Activated CD8-positive, alpha-beta memory T cell treated with anti-CD3 and anti-CD28 coated beads, Interleukin-2, amount 10 ng/mL, durations not matched to agents 7 days and 5 days (primary cell): ENCODE measurements at regions not wholly inside any gene's neighbourhood (a gene's known extent, or its start where the extent isn't known, plus 50 kb on each side); places are given as distances from the start of the nearest gene placed in this dataset.

Experiments used
- ATAC-seq: fragments of 150-1000 bp; cut with Tn5 transposase; one replicate; pipeline ENCODE4 v1.10.0; 2021; ENCODE audit warnings: moderate library complexity
- CTCF ChIA-PET: fragments of 350-600 bp; sonication (Branson Sonifier 250); formaldehyde crosslinking; loops from one replicate; lab custom pipeline; 2021; ENCODE audit warnings: antibody characterized with exemption; lab: Charles Lee
- DNase-seq: peaks from one replicate; pipeline ENCODE4 v3.0.0-alpha.2; 2020
- H3K27ac Mint-ChIP-seq: one replicate; pipeline ENCODE4 v1.8.0; 2021; ENCODE audit warnings: mild to moderate bottlenecking, mixed read lengths
- H3K27me3 Mint-ChIP-seq: one replicate; pipeline ENCODE4 v1.8.0; 2021; ENCODE audit warnings: mixed read lengths
- H3K36me3 Mint-ChIP-seq: one replicate; pipeline ENCODE4 v1.8.0; 2021; ENCODE audit warnings: mild to moderate bottlenecking, mixed read lengths
- H3K4me1 Mint-ChIP-seq: one replicate; pipeline ENCODE4 v1.8.0; 2021; ENCODE audit warnings: mixed read lengths
- H3K4me3 Mint-ChIP-seq: one replicate; pipeline ENCODE4 v1.8.0; 2021; ENCODE audit warnings: mild to moderate bottlenecking, moderate library complexity, mixed read lengths
- H3K9me3 Mint-ChIP-seq: one replicate; pipeline ENCODE4 v1.8.0; 2022; ENCODE audit warnings: low read depth, mixed read lengths

DNA sequence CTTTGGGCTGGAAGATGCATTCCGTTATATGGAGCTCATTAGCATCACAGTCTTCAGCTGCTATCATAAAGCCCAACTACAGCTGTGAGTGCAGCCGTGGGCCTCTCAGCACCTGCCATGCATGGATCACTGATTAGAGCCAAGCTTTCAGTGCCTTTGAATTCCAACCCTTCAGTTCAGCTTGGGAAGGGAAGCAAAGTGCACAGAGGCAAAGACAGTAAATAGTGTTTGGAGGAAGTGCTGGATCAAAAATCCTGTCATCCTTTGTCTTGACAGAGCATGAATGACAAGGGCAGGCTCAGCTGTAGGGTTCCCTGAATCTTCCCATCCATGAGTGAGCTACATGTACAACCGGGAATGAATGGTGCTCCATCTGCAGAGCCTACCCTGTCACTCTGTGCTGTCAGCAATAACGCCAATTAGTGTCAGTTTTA lies 153.7 kb downstream of the DNAJB9 start:
- Mint-ChIP-seq H3K4me3 (no peak overlapping the region), H3K27me3 (no peaks in the 10 kb centered on the region), H3K9me3 (no peaks in the 10 kb centered on the region), H3K4me1 (no peaks in the 10 kb centered on the region), H3K36me3 (no peaks in the 10 kb centered on the region), H3K27ac (no peak overlapping the region)
- DNase-seq, result no peak
- CTCF ChIA-PET, result no interaction called here
- no peak for ATAC-seq

- DNase-seq, result no peak
- no peaks in the 10 kb centered on the region for H3K9me3 Mint-ChIP-seq
- H3K4me1 Mint-ChIP-seq, result no peaks in the 10 kb centered on the region
- H3K4me3 Mint-ChIP-seq, result no peak overlapping the region
- H3K27ac Mint-ChIP-seq, result no peak overlapping the region
- no peak for ATAC-seq
- H3K36me3 Mint-ChIP-seq, result no peaks in the 10 kb centered on the region
- no peaks in the 10 kb centered on the region for H3K27me3 Mint-ChIP-seq
- CTCF ChIA-PET, result no interaction called here
These were observed 154.8 kb downstream of the DNAJB9 start for GRCh38 chr7:108724251-108725100.

- no peak overlapping the region for H3K4me3 Mint-ChIP-seq
- CTCF ChIA-PET, result no interaction called here
- no peak for ATAC-seq
These were observed 166.1 kb downstream of the DNAJB9 start for GRCh38 chr7:108735814-108736213.

DNA sequence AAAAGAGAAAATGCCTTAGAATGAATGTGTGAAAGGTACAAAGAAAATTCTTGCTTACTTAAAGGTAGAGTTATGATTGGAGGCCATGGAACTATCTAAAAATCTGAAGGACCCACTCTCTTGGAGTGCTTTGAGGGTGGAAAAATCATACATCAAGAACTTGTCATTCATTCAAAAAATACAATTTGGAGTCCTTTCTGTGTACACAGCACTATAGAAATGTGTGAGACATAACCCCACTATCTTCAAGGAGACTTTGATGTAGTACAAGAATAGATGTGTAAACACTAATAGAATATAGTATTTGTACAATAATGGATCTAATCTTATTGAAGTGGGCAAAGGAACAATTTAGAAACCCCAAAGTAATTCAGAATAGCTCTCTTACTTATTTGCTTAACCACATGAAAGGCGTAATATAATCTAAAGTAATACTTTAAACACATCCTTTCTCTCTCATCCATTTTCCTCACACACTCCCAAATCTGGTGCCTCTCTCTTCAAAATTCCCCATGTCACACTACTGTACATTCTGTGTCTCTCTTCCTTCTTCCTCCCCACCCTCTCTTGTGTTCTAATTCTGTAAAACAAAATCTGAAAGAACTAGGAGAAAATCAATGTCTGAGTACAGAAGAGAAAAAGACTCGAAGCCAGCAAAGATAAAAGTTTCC lies 166.7 kb downstream of the DNAJB9 start:
- H3K4me3 Mint-ChIP-seq, result no peak overlapping the region
- CTCF ChIA-PET, result no interaction called here
- H3K4me1 Mint-ChIP-seq, result no peaks in the 10 kb centered on the region
- H3K27ac Mint-ChIP-seq, result no peak overlapping the region
- H3K36me3 Mint-ChIP-seq, result no peaks in the 10 kb centered on the region
- ATAC-seq (no peak), DNase-seq (no peak)
- H3K9me3 Mint-ChIP-seq, result no peaks in the 10 kb centered on the region
- no peaks in the 10 kb centered on the region for H3K27me3 Mint-ChIP-seq

More at GRCh38 chr7:108735814-108736213, 166.1 kb downstream of the DNAJB9 start:
- Mint-ChIP-seq H3K36me3 (no peaks in the 10 kb centered on the region), H3K9me3 (no peaks in the 10 kb centered on the region), H3K27ac (no peak overlapping the region), H3K4me1 (no peaks in the 10 kb centered on the region), H3K27me3 (no peaks in the 10 kb centered on the region)
- no peak for DNase-seq

GRCh38 chr7:108770981-108771745 lies 201.5 kb downstream of the DNAJB9 start:
- Mint-ChIP-seq H3K27ac (no peak overlapping the region), H3K9me3 (no peaks in the 10 kb centered on the region), H3K36me3 (no peaks in the 10 kb centered on the region), H3K27me3 (no peaks in the 10 kb centered on the region), H3K4me1 (no peaks in the 10 kb centered on the region), H3K4me3 (no peak overlapping the region)
- CTCF ChIA-PET, result no interaction called here
- ATAC-seq (no peak), DNase-seq (no peak)

DNA sequence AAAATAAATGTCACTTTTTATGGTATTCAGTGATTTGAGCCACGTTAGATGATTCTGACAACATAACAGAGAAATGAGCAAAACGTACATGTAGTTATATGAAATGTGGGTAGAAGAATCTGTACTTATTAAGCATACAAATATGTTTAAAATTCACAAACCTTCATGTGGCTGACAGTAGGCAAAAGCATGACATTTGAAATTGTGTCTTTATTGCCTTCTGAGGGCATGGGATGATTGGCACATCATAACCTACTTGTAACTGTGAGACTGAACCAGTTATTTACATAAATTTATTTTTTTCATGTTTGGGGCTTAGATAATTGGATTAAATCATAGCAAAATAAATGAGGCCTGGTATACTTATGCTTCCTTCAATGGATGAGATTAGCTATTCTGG lies 202.2 kb downstream of the DNAJB9 start:
- Mint-ChIP-seq H3K36me3 (no peaks in the 10 kb centered on the region), H3K9me3 (no peaks in the 10 kb centered on the region), H3K4me3 (no peak overlapping the region), H3K27me3 (no peaks in the 10 kb centered on the region), H3K4me1 (no peaks in the 10 kb centered on the region), H3K27ac (no peak overlapping the region)
- ATAC-seq (no peak), DNase-seq (no peak)
- CTCF ChIA-PET, result no interaction called here

- Mint-ChIP-seq H3K4me3 (no peak overlapping the region), H3K4me1 (no peaks in the 10 kb centered on the region), H3K9me3 (no peaks in the 10 kb centered on the region), H3K27me3 (no peaks in the 10 kb centered on the region), H3K27ac (no peak overlapping the region), H3K36me3 (no peaks in the 10 kb centered on the region)
- CTCF ChIA-PET, result no interaction called here
- DNase-seq (no peak), ATAC-seq (no peak)
These were observed 208.3 kb downstream of the DNAJB9 start for GRCh38 chr7:108777966-108778365.

GRCh38 chr7:108789451-108789850 lies 219.8 kb downstream of the DNAJB9 start:
- no peak overlapping the region for H3K27ac Mint-ChIP-seq
- no peaks in the 10 kb centered on the region for H3K36me3 Mint-ChIP-seq
- H3K9me3 Mint-ChIP-seq, result peaks cover 2% of the 10 kb centered on the region
- CTCF ChIA-PET, result no interaction called here
- H3K4me1 Mint-ChIP-seq, result no peaks in the 10 kb centered on the region
- no peak for ATAC-seq
- no peak overlapping the region for H3K4me3 Mint-ChIP-seq
- H3K27me3 Mint-ChIP-seq, result no peaks in the 10 kb centered on the region
- DNase-seq, result no peak

DNA sequence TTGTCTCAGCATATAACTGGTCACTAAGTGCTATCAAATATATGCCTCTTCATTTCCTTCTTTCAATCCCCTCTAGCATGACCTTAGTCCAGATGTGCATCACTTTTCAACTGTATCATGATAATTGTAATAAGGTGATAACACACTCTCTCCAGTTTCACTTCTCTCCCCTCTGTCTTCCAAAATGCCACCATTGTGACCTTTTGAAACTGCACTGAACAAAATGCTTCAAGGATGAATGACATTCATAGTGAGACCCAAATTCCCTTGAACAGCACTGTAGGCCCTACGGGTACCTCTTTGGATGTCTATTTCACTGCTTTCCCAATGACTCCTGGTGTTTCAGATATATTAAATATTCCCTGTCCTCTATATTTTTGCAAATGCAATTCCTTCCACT lies 224.8 kb downstream of the DNAJB9 start:
- CTCF ChIA-PET, result no interaction called here
- Mint-ChIP-seq H3K9me3 (no peaks in the 10 kb centered on the region), H3K27me3 (no peaks in the 10 kb centered on the region), H3K4me1 (no peaks in the 10 kb centered on the region), H3K4me3 (no peak overlapping the region), H3K27ac (no peak overlapping the region), H3K36me3 (no peaks in the 10 kb centered on the region)
- DNase-seq (no peak), ATAC-seq (no peak)

GRCh38 chr7:108802650-108803049 lies 233.0 kb downstream of the DNAJB9 start:
- H3K4me1 Mint-ChIP-seq, result no peaks in the 10 kb centered on the region
- H3K4me3 Mint-ChIP-seq, result no peak overlapping the region
- no peaks in the 10 kb centered on the region for H3K27me3 Mint-ChIP-seq
- no peaks in the 10 kb centered on the region for H3K9me3 Mint-ChIP-seq
- no peak overlapping the region for H3K27ac Mint-ChIP-seq
- ATAC-seq, result no peak
- DNase-seq, result no peak
- no peaks in the 10 kb centered on the region for H3K36me3 Mint-ChIP-seq
- CTCF ChIA-PET, result no interaction called here

DNA sequence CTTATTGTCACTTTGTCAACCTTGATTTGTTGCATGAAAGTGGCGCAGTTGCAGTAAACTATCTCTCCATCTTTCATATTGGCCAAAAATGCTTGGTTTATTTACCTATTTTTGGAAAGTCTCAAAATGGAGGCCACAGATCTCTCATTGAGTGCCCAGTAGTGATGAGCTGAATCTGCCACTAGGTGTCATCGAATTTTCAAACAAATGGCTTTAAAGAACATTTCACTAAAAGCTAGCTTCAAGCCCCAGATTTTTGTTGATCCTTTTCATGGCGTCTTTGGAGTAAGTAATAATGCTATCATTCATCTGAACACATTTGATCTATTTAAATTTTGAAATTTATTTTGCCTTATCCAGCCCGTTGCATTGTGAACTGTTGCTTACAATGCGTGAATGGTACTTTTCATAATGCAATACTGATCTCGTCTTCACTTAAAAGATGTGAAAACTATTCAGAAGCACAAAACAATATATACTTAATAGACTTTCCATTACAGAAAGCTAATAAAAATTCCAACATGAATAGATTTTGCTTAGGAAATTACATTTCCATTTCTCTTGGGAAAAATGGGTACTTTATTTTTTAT lies 236.2 kb downstream of the DNAJB9 start:
- no peak overlapping the region for H3K4me3 Mint-ChIP-seq
- DNase-seq (no peak), ATAC-seq (no peak)
- CTCF ChIA-PET, result interaction anchor here (0.6 kb wide), 1 partner anchor 30 kb away, joined by 3 read pairs; no protein-coding TSS in a partner anchor
- H3K36me3 Mint-ChIP-seq, result no peaks in the 10 kb centered on the region
- no peaks in the 10 kb centered on the region for H3K4me1 Mint-ChIP-seq
- H3K27me3 Mint-ChIP-seq, result no peaks in the 10 kb centered on the region
- no peaks in the 10 kb centered on the region for H3K9me3 Mint-ChIP-seq
- no peak overlapping the region for H3K27ac Mint-ChIP-seq

GRCh38 chr7:108808549-108809266 lies 239.0 kb downstream of the DNAJB9 start:
- Mint-ChIP-seq H3K27ac (no peak overlapping the region), H3K4me3 (no peak overlapping the region), H3K9me3 (no peaks in the 10 kb centered on the region), H3K27me3 (no peaks in the 10 kb centered on the region), H3K4me1 (no peaks in the 10 kb centered on the region), H3K36me3 (no peaks in the 10 kb centered on the region)
- no peak for ATAC-seq
- CTCF ChIA-PET, result no interaction called here
- DNase-seq, result no peak

GRCh38 chr7:108809356-108809755 lies 239.7 kb downstream of the DNAJB9 start:
- H3K27me3 Mint-ChIP-seq, result no peaks in the 10 kb centered on the region
- CTCF ChIA-PET, result no interaction called here
- no peaks in the 10 kb centered on the region for H3K9me3 Mint-ChIP-seq
- H3K27ac Mint-ChIP-seq, result no peak overlapping the region
- ATAC-seq, result no peak
- no peak for DNase-seq
- no peaks in the 10 kb centered on the region for H3K36me3 Mint-ChIP-seq
- H3K4me1 Mint-ChIP-seq, result no peaks in the 10 kb centered on the region
- H3K4me3 Mint-ChIP-seq, result no peak overlapping the region
